IMR-90 (cell line): ENCODE measurements at regions not wholly inside any gene's neighbourhood (a gene's known extent, or its start where the extent isn't known, plus 50 kb on each side); places are given as distances from the start of the nearest gene placed in this dataset.

Experiments
- ATAC-seq: fragments of 200-7000 bp; cut with Tn5 transposase; 2 replicates; pipeline ENCODE4 v1.9.1; 2020; ENCODE audit warnings: low read depth, mild to moderate bottlenecking, moderate library complexity
- BruUV-seq: library from RNA; stranded (reverse); fragments of 400-500 nt; replicated peaks from 2 replicates; lab custom pipeline; 2021; lab: Mats Ljungman, UMichigan
- CTCF ChIA-PET: fragments of 300-600 bp; formaldehyde crosslinking; extraction: SDS; loops from one replicate; lab custom pipeline; 2021; ENCODE audit warnings: antibody characterized with exemption; lab: Yijun Ruan, JAX
- POLR2A ChIA-PET: fragments of 300-600 bp; sonication (Branson Sonifier 250); formaldehyde crosslinking; loops from one replicate; lab custom pipeline; 2022; ENCODE audit warnings: antibody characterized with exemption; ENCODE audit not compliant: unreplicated experiment; lab: Charles Lee
- DNase-seq: peaks from one replicate; pipeline ENCODE4 v3.0.0; 2013
- H2AFZ ChIP-seq: replicated peaks from 2 replicates; pipeline ENCODE3; 2013; ENCODE audit warnings: low read length, mild to moderate bottlenecking; ENCODE audit not compliant: poor library complexity
- H2AK5ac ChIP-seq: 2 replicates; pipeline ENCODE4 v1.6.1; 2013; ENCODE audit warnings: low read depth, low read length, inconsistent platforms
- H2AK9ac ChIP-seq: replicated peaks from 2 replicates; pipeline ENCODE3; 2013; ENCODE audit warnings: mild to moderate bottlenecking, low read depth, low read length, moderate library complexity; ENCODE audit not compliant: poor library complexity
- H2BK120ac ChIP-seq: 2 replicates; pipeline ENCODE4 v1.6.1; 2013; ENCODE audit warnings: low read depth, low read length, inconsistent platforms
- H2BK15ac ChIP-seq: 3 replicates; pipeline ENCODE4 v1.6.1; 2013; ENCODE audit warnings: low read depth, low read length, inconsistent platforms
- H2BK20ac ChIP-seq: 2 replicates; pipeline ENCODE4 v1.6.1; 2013; ENCODE audit warnings: low read depth, mild to moderate bottlenecking, inconsistent platforms, low read length, moderate library complexity
- H2BK5ac ChIP-seq: 2 replicates; pipeline ENCODE4 v1.6.1; 2013; ENCODE audit warnings: mild to moderate bottlenecking, low read depth, low read length, inconsistent platforms; ENCODE audit not compliant: poor library complexity, severe bottlenecking
- H3K14ac ChIP-seq: replicated peaks from 2 replicates; pipeline ENCODE4 v1.6.1; 2013; ENCODE audit warnings: low read depth, low read length, inconsistent platforms
- H3K18ac ChIP-seq: 2 replicates; pipeline ENCODE4 v1.6.1; 2013; ENCODE audit warnings: low read depth, low read length, control low read depth
- H3K23ac ChIP-seq: 2 replicates; pipeline ENCODE4 v1.6.1; 2013; ENCODE audit warnings: low read depth, low read length, inconsistent platforms
- H3K27ac ChIP-seq: 2 replicates; pipeline ENCODE4 v1.5.1; 2013; ENCODE audit warnings: mild to moderate bottlenecking, control low read depth, low read length; ENCODE audit not compliant: insufficient read depth
- H3K27me3 ChIP-seq: 2 replicates; pipeline ENCODE4 v1.6.1; 2013; ENCODE audit warnings: low read length; ENCODE audit not compliant: control insufficient read depth, insufficient read depth
- H3K36me3 ChIP-seq: 2 replicates; pipeline ENCODE4 v1.6.1; 2013; ENCODE audit warnings: low read length, mixed read lengths; ENCODE audit not compliant: control insufficient read depth, insufficient read depth
- H3K4ac ChIP-seq: 2 replicates; pipeline ENCODE4 v1.6.1; 2013; ENCODE audit warnings: low read depth, low read length, inconsistent platforms
- H3K4me1 ChIP-seq: 2 replicates; pipeline ENCODE4 v1.6.1; 2013; ENCODE audit warnings: low read length, mixed read lengths; ENCODE audit not compliant: control insufficient read depth, insufficient read depth
- H3K4me2 ChIP-seq: 2 replicates; pipeline ENCODE4 v1.6.1; 2013; ENCODE audit warnings: low read depth, mild to moderate bottlenecking, control low read depth, low read length, moderate library complexity
- H3K4me3 ChIP-seq: 2 replicates; pipeline ENCODE4 v1.5.1; 2013; ENCODE audit warnings: low read depth, mild to moderate bottlenecking, control low read depth, low read length, moderate library complexity; ENCODE audit not compliant: insufficient read depth
- H3K56ac ChIP-seq: 2 replicates; pipeline ENCODE4 v1.6.1; 2013; ENCODE audit warnings: low read length, inconsistent platforms; ENCODE audit not compliant: insufficient read depth; ENCODE audit errors: extremely low read depth
- H3K79me1 ChIP-seq, 2 experiments: 2 replicates each; pipeline ENCODE4 v1.6.1; 2013; ENCODE audit warnings: low read length in 2 of 2, inconsistent platforms in 1 of 2, low read depth in 1 of 2
- H3K9ac ChIP-seq: 2 replicates; pipeline ENCODE4 v1.6.1; 2013; ENCODE audit warnings: low read depth, low read length, control low read depth
- H3K9me1 ChIP-seq: 2 replicates; pipeline ENCODE4 v1.6.1; 2013; ENCODE audit warnings: low read length, inconsistent platforms; ENCODE audit not compliant: insufficient read depth
- H3K9me3 ChIP-seq: 2 replicates; pipeline ENCODE4 v1.6.1; 2013; ENCODE audit warnings: low read length; ENCODE audit not compliant: control insufficient read depth, insufficient read depth
- H4K20me1 ChIP-seq: 2 replicates; pipeline ENCODE4 v1.6.1; 2013; ENCODE audit warnings: low read length, inconsistent platforms; ENCODE audit not compliant: insufficient read depth
- H4K5ac ChIP-seq: 2 replicates; pipeline ENCODE4 v1.6.1; 2013; ENCODE audit warnings: mild to moderate bottlenecking, low read depth, low read length, control low read depth
- H4K8ac ChIP-seq, 2 experiments: 2 replicates each; pipeline ENCODE4 v1.6.1; 2013; ENCODE audit warnings: low read depth in 2 of 2, low read length in 2 of 2, control low read depth in 1 of 2, inconsistent platforms in 1 of 2
- H4K91ac ChIP-seq: 2 replicates; pipeline ENCODE4 v1.6.1; 2013; ENCODE audit warnings: low read depth, low read length, inconsistent platforms; ENCODE audit not compliant: insufficient read depth
- BHLHE40 ChIP-seq: fragments of 150-350 bp; IDR thresholded peaks from 2 replicates; pipeline ENCODE4 v1.6.1; 2016; ENCODE audit warnings: mild to moderate bottlenecking, low read depth, low read length
- CEBPB ChIP-seq: IDR thresholded peaks from 2 replicates; pipeline ENCODE4 v1.6.1; 2012; ENCODE audit warnings: low read depth, low read length, improper control_type of control experiment
- CTCF ChIP-seq: conservative IDR thresholded peaks from 2 replicates; pipeline ENCODE4 v1.5.1; 2012; ENCODE audit warnings: mild to moderate bottlenecking, low read depth, low read length, improper control_type of control experiment
- FOS ChIP-seq: fragments of 150-350 bp; IDR thresholded peaks from 2 replicates; pipeline ENCODE4 v1.6.1; 2016; ENCODE audit warnings: low read depth, low read length
- POLR2A ChIP-seq: IDR thresholded peaks from 2 replicates; pipeline ENCODE4 v1.6.1; 2012; ENCODE audit warnings: mild to moderate bottlenecking, low read depth, low read length
- RAD21 ChIP-seq: IDR thresholded peaks from 2 replicates; pipeline ENCODE4 v1.6.1; 2012; ENCODE audit warnings: low read length, improper control_type of control experiment
- RFX5 ChIP-seq: IDR thresholded peaks from 2 replicates; pipeline ENCODE4 v1.8.0; 2012; ENCODE audit warnings: low read depth, mild to moderate bottlenecking, low read length, moderate library complexity
- SMC3 ChIP-seq: fragments of 150-350 bp; IDR thresholded peaks from 2 replicates; pipeline ENCODE4 v1.6.1; 2016; ENCODE audit warnings: low read depth, mild to moderate bottlenecking, antibody characterized with exemption, low read length, moderate library complexity
- WGBS, 2 experiments: methylation state at CpG; one replicate each; pipeline versions ENCODE4 v1.1.5 to v1.1.7; 2013; ENCODE audit warnings: missing lambda C conversion rate in 2 of 2; ENCODE audit not compliant: insufficient read length in 1 of 2; ENCODE audit errors: extremely low coverage in 2 of 2; 5-methylcytosine and 5-hydroxymethylcytosine counted together
- dilution Hi-C: fragments of 300-500 bp; cut with HindIII; formaldehyde crosslinking; loops from one replicate; pipeline ENCODE4 v1.14.3; 2018; ENCODE audit warnings: low sequenced_read_pairs; ENCODE audit not compliant: unreplicated experiment
- in situ Hi-C: fragments of 300-500 bp; cut with MboI; formaldehyde crosslinking; loops from 3 replicates; pipeline ENCODE4 v1.14.3; 2019; ENCODE audit warnings: low sequenced_read_pairs, inconsistent platforms, mixed read lengths
- intact Hi-C: fragments of 100-400 bp; cut with micrococcal nuclease; formaldehyde crosslinking; loops from 2 replicates; pipeline ENCODE4 v1.10.0; 2022
- TF ChIP-seq, protein P1 (sequence below): fragments of 150-350 bp; IDR thresholded peaks from 2 replicates; pipeline ENCODE4 v1.6.1; 2017; ENCODE audit warnings: mild to moderate bottlenecking, antibody characterized with exemption, low read length, low read depth
- TF ChIP-seq, protein P2 (sequence below): fragments of 150-350 bp; IDR thresholded peaks from 2 replicates; pipeline ENCODE4 v1.6.1; 2016; ENCODE audit warnings: low read depth, mild to moderate bottlenecking, low read length, moderate library complexity, borderline replicate concordance

DNA sequence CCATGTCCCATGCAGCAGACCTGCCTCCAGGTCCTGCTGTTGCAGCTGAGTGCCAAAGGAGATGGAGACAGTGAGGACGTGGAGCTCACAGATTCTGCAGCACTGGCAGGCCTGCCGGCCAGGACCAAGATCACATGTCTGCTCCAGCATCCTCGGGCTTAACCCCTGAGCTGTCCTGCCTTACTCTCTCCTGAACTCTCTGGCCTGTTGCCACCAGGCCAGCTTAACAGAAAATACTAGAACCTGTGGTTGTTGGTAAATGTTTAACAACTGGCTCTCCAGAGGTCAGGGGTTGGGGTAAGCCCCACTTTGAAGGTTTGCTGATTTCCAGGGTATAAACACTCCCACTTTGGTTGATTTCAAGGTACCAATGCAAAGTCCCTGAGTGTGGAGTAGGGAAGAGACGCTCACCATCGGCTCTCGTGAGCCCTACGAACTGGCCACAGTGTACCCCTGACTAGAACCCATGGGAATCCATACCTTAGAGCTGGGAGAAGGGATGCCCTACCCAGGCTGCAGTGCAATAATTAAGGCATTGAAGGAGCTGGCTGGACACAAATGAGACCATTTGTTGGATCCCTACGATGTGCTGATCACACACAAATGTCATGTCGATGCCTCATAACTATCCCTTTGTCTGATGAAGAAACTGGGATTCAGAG, 147.9 kb downstream of the OR4M2 start:
- peaks cover 49% of the 10 kb centered on the region for H3K9me3 ChIP-seq
- no peak overlapping the region for H3K9ac ChIP-seq
- no peak for TF ChIP-seq CEBPB
- TF ChIP-seq, protein P1, sequence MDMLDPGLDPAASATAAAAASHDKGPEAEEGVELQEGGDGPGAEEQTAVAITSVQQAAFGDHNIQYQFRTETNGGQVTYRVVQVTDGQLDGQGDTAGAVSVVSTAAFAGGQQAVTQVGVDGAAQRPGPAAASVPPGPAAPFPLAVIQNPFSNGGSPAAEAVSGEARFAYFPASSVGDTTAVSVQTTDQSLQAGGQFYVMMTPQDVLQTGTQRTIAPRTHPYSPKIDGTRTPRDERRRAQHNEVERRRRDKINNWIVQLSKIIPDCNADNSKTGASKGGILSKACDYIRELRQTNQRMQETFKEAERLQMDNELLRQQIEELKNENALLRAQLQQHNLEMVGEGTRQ = no peak
- TF ChIP-seq SMC3 = no peak
- no peak for TF ChIP-seq CTCF
- no peak for TF ChIP-seq BHLHE40
- no peak for TF ChIP-seq RFX5
- no peak for TF ChIP-seq POLR2A
- TF ChIP-seq FOS = no peak
- TF ChIP-seq, protein P2, sequence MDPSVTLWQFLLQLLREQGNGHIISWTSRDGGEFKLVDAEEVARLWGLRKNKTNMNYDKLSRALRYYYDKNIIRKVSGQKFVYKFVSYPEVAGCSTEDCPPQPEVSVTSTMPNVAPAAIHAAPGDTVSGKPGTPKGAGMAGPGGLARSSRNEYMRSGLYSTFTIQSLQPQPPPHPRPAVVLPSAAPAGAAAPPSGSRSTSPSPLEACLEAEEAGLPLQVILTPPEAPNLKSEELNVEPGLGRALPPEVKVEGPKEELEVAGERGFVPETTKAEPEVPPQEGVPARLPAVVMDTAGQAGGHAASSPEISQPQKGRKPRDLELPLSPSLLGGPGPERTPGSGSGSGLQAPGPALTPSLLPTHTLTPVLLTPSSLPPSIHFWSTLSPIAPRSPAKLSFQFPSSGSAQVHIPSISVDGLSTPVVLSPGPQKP = no peak
- TF ChIP-seq RAD21 = no peak
- no peaks in the 10 kb centered on the region for H3K79me1 ChIP-seq
- no peak overlapping the region for H3K4me3 ChIP-seq
- no peak overlapping the region for H2BK120ac ChIP-seq
- no peak overlapping the region for H2AFZ ChIP-seq
- H3K27ac ChIP-seq = no peak overlapping the region
- no peak overlapping the region for H3K23ac ChIP-seq
- no peak overlapping the region for H2BK15ac ChIP-seq
- no peak overlapping the region for H2BK5ac ChIP-seq
- no peak overlapping the region for H3K4ac ChIP-seq
- intact Hi-C loops (no loop called here), dilution Hi-C loops (no loop called here), in situ Hi-C loops (no loop called here)
- no peaks in the 10 kb centered on the region for H3K36me3 ChIP-seq
- no peak overlapping the region for H3K14ac ChIP-seq
- no peak overlapping the region for H4K5ac ChIP-seq
- ChIA-PET POLR2A (no interaction called here), CTCF (no interaction called here)
- H3K56ac ChIP-seq = no peak overlapping the region
- H3K4me1 ChIP-seq = no peaks in the 10 kb centered on the region
- H2AK9ac ChIP-seq = no peak overlapping the region
- ATAC-seq (no peak), DNase-seq (no peak)
- no peak overlapping the region for H2AK5ac ChIP-seq
- H3K9me1 ChIP-seq = no peaks in the 10 kb centered on the region
- no peak overlapping the region for H4K8ac ChIP-seq
- H3K27me3 ChIP-seq = no peaks in the 10 kb centered on the region
- no peak overlapping the region for H4K91ac ChIP-seq
- BruUV-seq = no TSS peak
- 29% methylated on average over 2 of the region's 9 CpGs; no CpG with 5 or more reads in 1 of the 2 experiments for WGBS, 2 experiments
- H4K20me1 ChIP-seq = no peaks in the 10 kb centered on the region
- H3K4me2 ChIP-seq = no peak overlapping the region
- no peak overlapping the region for H2BK20ac ChIP-seq
- H3K18ac ChIP-seq = no peak overlapping the region
